ENCODE measurements at regions not wholly inside any gene's neighbourhood (a gene's known extent, or its start where the extent isn't known, plus 50 kb on each side); places are given as distances from the start of the nearest gene placed in this dataset.

- Histone ChIP-seq H3K4me1 (ENCODE audit: control insufficient read depth in 4 of 4, insufficient read depth in 4 of 4, low read length in 3 of 4) (no peaks in the 10 kb centered on the region), H3K9ac (ENCODE audit: low read depth in 1 of 2, low read length in 2 of 2) (no peak overlapping the region), H3K9me3 (ENCODE audit: control insufficient read depth in 4 of 4, low read length in 3 of 4) (no peaks in the 10 kb centered on the region), H3K36me3 (ENCODE audit: control insufficient read depth in 4 of 4, insufficient read depth in 3 of 4, low read depth in 1 of 4, low read length in 3 of 4) (no peaks in the 10 kb centered on the region), H3K27ac (ENCODE audit: low read depth in 1 of 2, low read length in 2 of 2) (no peak overlapping the region), H3K27me3 (ENCODE audit: control insufficient read depth in 4 of 4, insufficient read depth in 4 of 4, low read length in 3 of 4) (no peaks in the 10 kb centered on the region), H3K4me3 (ENCODE audit: low read depth in 1 of 3, low read length in 3 of 3) (no peak overlapping the region)
- no peak for TF ChIP-seq GABPA (IDR thresholded peaks at IDR 0.05 in 1 of 2, conservative IDR thresholded peaks at IDR 0.05 in 1 of 2)
- no peak for TF ChIP-seq REST (IDR thresholded peaks at IDR 0.05)
- 87% methylated on average over 3 of the region's 3 CpGs for WGBS
- no peak for DNase-seq (ENCODE audit: low spot score)
These were observed 162.0 kb upstream of the EDIL3 start for GRCh38 chr5:84546686-84547085.

GRCh38 chr5:84536797-84537196 is 152.1 kb upstream of the EDIL3 start:
- peaks cover 0 to 2% (median 0%) of the 10 kb centered on the region in 4 donors for H3K27me3 ChIP-seq (ENCODE audit: control insufficient read depth in 4 of 4, insufficient read depth in 4 of 4, low read length in 3 of 4)
- H3K4me1 ChIP-seq (ENCODE audit: control insufficient read depth in 4 of 4, insufficient read depth in 4 of 4, low read length in 3 of 4), result no peaks in the 10 kb centered on the region
- H3K9ac ChIP-seq (ENCODE audit: low read depth in 1 of 2, low read length in 2 of 2), result no peak overlapping the region
- no peaks in the 10 kb centered on the region for H3K36me3 ChIP-seq (ENCODE audit: control insufficient read depth in 4 of 4, insufficient read depth in 3 of 4, low read depth in 1 of 4, low read length in 3 of 4)
- 65% methylated on average over 3 of the region's 3 CpGs for WGBS
- H3K4me3 ChIP-seq (ENCODE audit: low read depth in 1 of 3, low read length in 3 of 3), result no peak overlapping the region
- no peak for DNase-seq (ENCODE audit: low spot score)
- no peak overlapping the region for H3K27ac ChIP-seq (ENCODE audit: low read depth in 1 of 2, low read length in 2 of 2)
- no peak for TF ChIP-seq ATF3 (IDR thresholded peaks at IDR 0.05)
- TF ChIP-seq SP1 (IDR thresholded peaks at IDR 0.05), result no peak
- TF ChIP-seq CTCF (IDR thresholded peaks at IDR 0.05; ENCODE audit: low read depth, low read length, missing input control), result no peak
- TF ChIP-seq TAF1 (conservative IDR thresholded peaks at IDR 0.05), result no peak
- TF ChIP-seq REST (IDR thresholded peaks at IDR 0.05), result no peak
- TF ChIP-seq RAD21 (IDR thresholded peaks at IDR 0.05), result no peak
- no peak for TF ChIP-seq FOXA1 (IDR thresholded peaks at IDR 0.05)
- TF ChIP-seq JUND (IDR thresholded peaks at IDR 0.05), result no peak
- no peak for TF ChIP-seq GABPA (IDR thresholded peaks at IDR 0.05 in 1 of 2, conservative IDR thresholded peaks at IDR 0.05 in 1 of 2)
- no peaks in the 10 kb centered on the region for H3K9me3 ChIP-seq (ENCODE audit: control insufficient read depth in 4 of 4, low read length in 3 of 4)

Data from liver (tissue), 8 donors.